BE2C (cell line): ENCODE measurements at regions not wholly inside any gene's neighbourhood (a gene's known extent, or its start where the extent isn't known, plus 50 kb on each side); places are given as distances from the start of the nearest gene placed in this dataset.

Experiments used
- DNase-seq: peaks from one replicate; pipeline ENCODE4 v3.0.0-alpha.2; 2020
- H3K27me3 ChIP-seq: fragments of 250-450 bp; sonication (Bioruptor Pico); 2 replicates; pipeline ENCODE4 v1.5.1; 2020; ENCODE audit warnings: mild to moderate bottlenecking
- H3K36me3 ChIP-seq: fragments of 250-450 bp; sonication (Bioruptor Pico); 2 replicates; pipeline ENCODE4 v1.5.1; 2020; ENCODE audit warnings: mild to moderate bottlenecking
- H3K4me1 ChIP-seq: fragments of 250-450 bp; sonication (Bioruptor Pico); 2 replicates; pipeline ENCODE4 v1.5.1; 2020
- H3K4me3 ChIP-seq: 2 replicates; pipeline ENCODE4 v1.5.1; 2011; ENCODE audit warnings: low read depth, low read length
- H3K9me3 ChIP-seq: fragments of 250-450 bp; sonication (Bioruptor Pico); 2 replicates; pipeline ENCODE4 v1.5.1; 2020
- CTCF ChIP-seq: IDR thresholded peaks from 2 replicates; pipeline ENCODE4 v1.5.1; 2012; ENCODE audit warnings: mild to moderate bottlenecking, low read depth, low read length

GRCh38 chr15:62912282-62912681 lies 130.3 kb upstream of the TPM1 start:
- H3K36me3 ChIP-seq = no peaks in the 10 kb centered on the region
- no peak for TF ChIP-seq CTCF
- H3K27me3 ChIP-seq = no peaks in the 10 kb centered on the region
- H3K4me3 ChIP-seq = no peak overlapping the region
- peaks cover 5% of the 10 kb centered on the region; the same call in 1 of the 2 replicates for H3K4me1 ChIP-seq
- no peaks in the 10 kb centered on the region for H3K9me3 ChIP-seq
- no peak for DNase-seq

GRCh38 chr15:62912808-62913207 lies 129.7 kb upstream of the TPM1 start:
- H3K36me3 ChIP-seq = no peaks in the 10 kb centered on the region
- no peak for TF ChIP-seq CTCF
- no peak for DNase-seq

GRCh38 chr15:62913246-62913645 lies 129.3 kb upstream of the TPM1 start:
- Histone ChIP-seq H3K4me3 (no peak overlapping the region), H3K4me1 (peaks cover 5% of the 10 kb centered on the region; the same call in 1 of the 2 replicates), H3K9me3 (no peaks in the 10 kb centered on the region), H3K36me3 (no peaks in the 10 kb centered on the region), H3K27me3 (no peaks in the 10 kb centered on the region)
- no peak for DNase-seq
- no peak for TF ChIP-seq CTCF

More at GRCh38 chr15:62912808-62913207, 129.7 kb upstream of the TPM1 start:
- no peaks in the 10 kb centered on the region for H3K9me3 ChIP-seq
- H3K4me1 ChIP-seq = peaks cover 5% of the 10 kb centered on the region; the same call in 1 of the 2 replicates
- no peaks in the 10 kb centered on the region for H3K27me3 ChIP-seq
- no peak overlapping the region for H3K4me3 ChIP-seq

GRCh38 chr15:62914461-62915079 lies 128.0 kb upstream of the TPM1 start:
- Histone ChIP-seq H3K4me3 (no peak overlapping the region), H3K9me3 (no peaks in the 10 kb centered on the region), H3K27me3 (no peaks in the 10 kb centered on the region), H3K36me3 (no peaks in the 10 kb centered on the region), H3K4me1 (peaks cover 5% of the 10 kb centered on the region; the same call in 1 of the 2 replicates)
- no peak for TF ChIP-seq CTCF
- no peak for DNase-seq

- no peak for TF ChIP-seq CTCF
- no peaks in the 10 kb centered on the region for H3K27me3 ChIP-seq
- H3K36me3 ChIP-seq = no peaks in the 10 kb centered on the region
- no peak overlapping the region for H3K4me3 ChIP-seq
- no peak for DNase-seq
- H3K9me3 ChIP-seq = no peaks in the 10 kb centered on the region
- H3K4me1 ChIP-seq = peaks cover 6% of the 10 kb centered on the region; the same call in 1 of the 2 replicates
These were observed 121.7 kb upstream of the TPM1 start for GRCh38 chr15:62920682-62921502.

- Histone ChIP-seq H3K36me3 (no peaks in the 10 kb centered on the region), H3K27me3 (no peaks in the 10 kb centered on the region), H3K4me3 (no peak overlapping the region), H3K9me3 (no peaks in the 10 kb centered on the region), H3K4me1 (peaks cover 6% of the 10 kb centered on the region)
- no peak for TF ChIP-seq CTCF
- no peak for DNase-seq
These were observed 120.0 kb upstream of the TPM1 start for GRCh38 chr15:62922514-62922913.
